GM21717 (cell line): ENCODE measurements at regions not wholly inside any gene's neighbourhood (a gene's known extent, or its start where the extent isn't known, plus 50 kb on each side); places are given as distances from the start of the nearest gene placed in this dataset.

ENCODE experiments used
- ATAC-seq: cut with Tn5 transposase; IDR thresholded peaks from one replicate; pipeline ENCODE4 v1.9.1; 2021; ENCODE audit warnings: mild to moderate bottlenecking, moderate library complexity; ENCODE audit not compliant: unreplicated experiment

DNA sequence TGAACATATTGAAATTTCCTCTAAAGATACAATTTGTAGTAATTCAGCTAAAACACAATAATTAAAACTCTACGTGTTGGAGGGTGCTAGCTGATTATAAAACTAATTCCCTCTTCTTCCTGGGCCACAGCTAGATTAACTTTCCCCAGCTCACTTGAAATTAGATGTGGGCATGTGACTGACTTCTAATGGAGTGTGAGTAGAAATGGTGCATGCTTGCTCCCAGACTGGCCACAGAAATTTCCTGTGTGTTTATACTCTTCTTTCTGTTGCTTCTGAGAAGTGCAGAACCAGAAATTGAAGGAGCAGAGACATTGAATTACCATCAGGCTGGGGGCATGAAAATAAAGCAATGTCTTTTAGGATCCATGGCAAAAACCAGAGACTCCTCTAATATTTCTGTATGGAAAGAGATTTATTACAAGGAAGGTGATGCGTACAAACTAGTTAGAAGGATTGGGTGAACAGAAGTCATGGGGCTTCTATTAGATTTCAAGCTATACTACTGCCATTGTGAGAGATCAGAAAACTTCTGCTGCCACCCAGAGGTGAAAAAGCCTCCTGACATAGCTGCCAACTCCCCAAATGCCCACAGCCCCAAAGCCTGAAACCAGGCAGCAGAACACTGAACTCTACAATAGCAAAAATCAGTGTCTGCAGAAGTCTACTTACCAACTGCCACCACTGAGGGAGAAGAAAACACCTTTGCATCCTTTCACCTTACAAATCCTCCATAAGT lies 379.2 kb upstream of the MIR17HG start:
- ATAC-seq = no peak

- no peak for ATAC-seq
Observed at GRCh38 chr13:90974249-90974975, 373.1 kb upstream of the MIR17HG start.

GRCh38 chr13:90979059-90979458 lies 368.4 kb upstream of the MIR17HG start:
- ATAC-seq = no peak

- no peak for ATAC-seq
Observed at GRCh38 chr13:90984756-90985155, 362.7 kb upstream of the MIR17HG start.

GRCh38 chr13:90995001-90995400 lies 352.5 kb upstream of the MIR17HG start:
- no peak for ATAC-seq

DNA sequence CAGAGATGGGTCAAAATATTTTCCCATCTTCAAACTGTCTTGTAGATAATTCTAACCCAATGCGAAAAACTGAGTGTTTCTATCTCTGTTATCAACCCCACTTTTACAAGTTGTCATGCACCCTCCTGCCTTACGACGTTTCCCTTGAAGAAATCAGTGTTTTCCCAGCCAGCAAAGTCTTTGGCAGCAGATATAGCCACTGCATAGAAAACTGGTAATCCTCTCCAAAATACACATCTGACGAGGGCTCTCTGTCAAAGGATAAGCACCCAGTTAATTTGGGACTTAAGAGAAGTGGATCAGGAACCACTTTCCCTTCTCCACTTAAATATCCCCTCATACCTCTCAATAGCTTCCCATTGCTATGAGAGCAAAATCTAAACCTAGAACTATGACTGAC lies 351.9 kb upstream of the MIR17HG start:
- ATAC-seq = no peak

- ATAC-seq = no peak
Observed at GRCh38 chr13:90997951-90998350, 349.5 kb upstream of the MIR17HG start.

GRCh38 chr13:90999401-90999800 lies 348.1 kb upstream of the MIR17HG start:
- ATAC-seq = no peak

- no peak for ATAC-seq
Observed at GRCh38 chr13:91001371-91001770, 346.1 kb upstream of the MIR17HG start.

DNA sequence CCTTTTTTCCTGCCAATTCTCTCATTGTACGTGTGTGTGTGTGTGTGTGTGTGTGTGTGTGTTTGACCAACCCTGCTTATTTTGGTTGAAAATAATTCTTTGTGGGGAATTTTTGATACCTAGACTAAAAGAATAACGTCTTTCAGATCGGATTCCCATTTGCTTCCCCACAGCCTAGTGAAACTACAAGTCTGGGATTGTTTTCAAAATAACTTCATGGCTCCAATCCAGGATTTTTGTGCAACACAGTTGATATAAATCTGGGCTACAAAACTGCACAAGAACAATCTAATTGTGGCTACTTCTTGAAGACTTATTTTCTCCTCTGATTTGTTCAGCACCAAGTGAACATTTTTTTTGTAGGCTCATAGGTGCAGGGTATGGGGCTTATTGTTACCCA lies 332.8 kb upstream of the MIR17HG start:
- ATAC-seq = no peak

DNA sequence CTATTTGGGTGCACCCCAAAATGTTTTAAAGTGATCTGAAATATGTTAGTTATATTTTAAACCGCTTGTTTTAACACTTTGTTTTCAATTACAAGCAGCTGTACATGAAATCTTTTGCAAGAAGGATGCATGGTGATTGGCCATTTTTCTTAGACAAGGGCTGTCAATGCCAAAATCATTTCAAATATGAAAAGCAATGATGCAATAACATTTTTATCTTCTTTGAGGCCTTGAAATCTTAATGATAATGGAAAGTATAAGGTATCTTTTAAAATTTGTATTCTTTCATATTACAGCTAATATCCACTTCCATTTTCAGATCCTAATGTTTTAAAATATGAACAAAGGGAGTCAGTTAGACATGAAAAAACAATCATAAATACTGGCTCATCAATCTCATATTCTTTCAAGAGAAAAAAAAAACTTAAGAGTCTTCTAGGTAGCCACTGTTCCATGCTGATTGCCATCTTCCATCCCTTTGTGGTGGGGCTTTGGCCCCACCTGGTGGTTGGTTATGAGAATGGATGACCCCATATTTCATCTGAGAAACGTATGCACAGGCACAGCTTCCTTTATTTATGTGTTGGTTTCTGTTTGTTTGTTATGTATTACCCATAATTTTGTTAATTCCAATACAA lies 330.3 kb upstream of the MIR17HG start:
- peak; percentile 99 for ATAC-seq

GRCh38 chr13:91017669-91018053 lies 329.8 kb upstream of the MIR17HG start:
- ATAC-seq = peak; percentile 15

DNA sequence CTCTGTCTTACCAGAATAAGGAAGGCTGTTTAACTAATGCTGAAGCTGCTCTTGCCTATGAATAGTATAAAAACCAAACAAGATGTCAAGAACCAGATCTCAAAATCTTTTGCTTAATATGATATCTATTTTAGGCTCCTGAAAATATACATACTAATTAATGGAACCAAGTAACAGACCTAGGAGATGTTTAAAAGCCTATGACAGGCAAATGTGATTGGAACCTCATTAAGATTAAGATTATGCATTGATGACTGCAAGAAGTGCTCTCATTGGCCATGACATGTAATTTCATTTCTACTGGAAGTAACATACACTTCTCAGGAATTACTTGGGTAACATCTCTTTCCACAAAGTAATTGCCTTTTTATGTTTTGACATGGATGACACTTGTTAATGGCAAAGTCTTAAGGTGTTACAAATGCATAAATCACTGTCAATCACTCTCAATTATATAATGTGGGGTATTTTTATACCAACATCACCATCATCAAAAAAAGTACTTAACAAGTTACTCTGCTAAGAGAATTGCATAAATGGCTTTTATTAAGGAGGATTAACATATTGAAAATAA lies 326.9 kb upstream of the MIR17HG start:
- no peak for ATAC-seq

DNA sequence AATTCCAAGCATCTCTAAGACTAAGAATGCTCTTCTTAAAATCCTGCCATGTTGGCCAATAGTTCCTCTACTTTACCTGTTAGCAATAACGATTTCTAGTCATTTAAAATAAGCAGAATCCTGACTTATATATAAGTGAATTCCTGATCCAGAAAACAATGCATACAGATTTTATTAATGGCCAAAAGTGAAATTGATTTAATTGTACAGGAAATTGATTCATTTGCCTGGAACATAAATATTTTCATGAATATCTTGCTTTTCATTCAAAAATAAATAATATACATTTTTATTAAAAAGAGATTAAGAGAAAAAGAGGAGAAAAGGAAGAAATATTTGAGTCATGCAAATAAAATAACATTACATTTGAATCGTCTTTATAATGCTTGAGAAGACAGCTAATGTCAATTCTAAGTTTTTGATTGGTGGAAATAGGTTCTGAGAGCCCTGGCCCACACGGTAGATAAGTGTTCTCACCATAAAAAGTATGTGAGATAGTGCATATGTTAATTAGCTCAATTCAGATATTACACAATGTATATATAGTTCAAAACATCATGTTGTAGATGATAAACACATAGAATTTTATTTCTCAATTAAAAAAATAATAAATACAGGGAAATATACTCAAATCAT lies 323.2 kb upstream of the MIR17HG start:
- no peak for ATAC-seq

DNA sequence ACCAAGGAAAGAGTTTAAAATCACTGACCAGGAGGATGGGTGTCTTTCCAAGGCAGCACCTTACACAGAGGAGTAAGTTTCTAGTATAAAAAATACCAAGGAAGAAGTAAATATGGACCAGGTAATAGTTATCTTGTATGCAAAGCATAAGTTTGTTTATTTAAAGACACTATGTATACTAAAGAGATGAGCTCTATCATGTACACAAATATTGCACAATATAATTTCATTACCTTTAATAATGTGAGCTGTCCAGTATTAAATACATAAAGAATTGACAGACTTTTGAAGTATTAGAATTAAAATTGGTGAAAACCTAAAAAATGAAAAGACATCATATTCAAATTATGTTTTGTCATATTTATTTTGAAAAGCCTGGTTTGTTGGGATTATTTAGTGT lies 322.0 kb upstream of the MIR17HG start:
- no peak for ATAC-seq

DNA sequence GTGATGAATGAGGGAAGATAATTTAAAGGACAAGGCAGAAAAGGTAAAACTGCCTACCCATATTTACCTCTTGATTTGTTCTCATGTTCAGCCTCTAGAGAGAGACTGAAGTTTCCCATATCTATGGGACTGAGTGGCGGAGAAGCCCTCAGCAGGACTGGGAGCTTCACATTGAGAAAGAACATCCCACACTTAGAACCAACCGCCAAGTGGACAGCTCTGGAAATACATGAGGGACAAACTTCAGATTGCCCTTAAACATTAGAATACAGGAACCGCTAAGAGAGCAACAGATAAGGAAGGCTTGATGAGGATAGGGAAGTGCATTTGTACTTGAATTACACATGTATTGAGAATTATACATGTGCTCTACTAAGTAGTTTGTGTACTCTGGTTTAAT lies 316.0 kb upstream of the MIR17HG start:
- ATAC-seq = no peak

DNA sequence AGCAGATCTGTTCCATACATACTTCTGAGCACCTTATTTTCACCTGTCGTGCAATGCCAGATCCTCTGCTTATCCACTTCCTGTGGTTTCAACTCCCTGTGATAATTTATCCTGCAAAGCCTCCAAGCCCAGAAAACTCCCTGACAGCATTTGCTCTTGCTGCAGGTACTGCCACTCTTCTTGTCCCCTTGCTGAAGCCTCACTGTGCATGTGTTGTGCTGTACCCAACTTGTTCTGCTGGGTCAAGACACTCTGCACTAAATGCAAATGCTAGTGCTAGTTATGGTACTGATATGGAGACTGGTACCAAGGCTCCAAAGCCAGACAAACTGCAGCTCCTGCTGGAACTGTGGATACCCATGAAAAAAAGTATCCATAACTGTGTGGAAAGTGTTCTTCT lies 315.4 kb upstream of the MIR17HG start:
- no peak for ATAC-seq

DNA sequence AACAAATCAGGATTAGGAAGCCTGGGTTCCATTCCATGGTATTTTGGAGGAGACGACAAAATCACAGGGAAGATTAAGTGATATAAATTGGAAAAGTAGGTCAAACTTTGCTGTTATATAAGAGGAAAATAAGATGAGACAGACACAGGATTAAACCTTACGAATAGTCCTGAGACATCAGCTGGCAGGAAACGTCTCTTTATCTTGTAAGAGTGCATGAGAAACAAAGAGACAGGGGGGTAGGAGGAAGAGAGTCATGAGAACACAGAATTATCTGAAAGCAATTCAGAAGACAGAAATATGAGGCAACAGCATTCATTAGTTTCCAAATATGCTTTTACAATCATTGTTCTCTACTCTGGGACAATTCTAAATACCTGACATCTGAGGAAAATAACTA lies 310.6 kb upstream of the MIR17HG start:
- no peak for ATAC-seq

- ATAC-seq = no peak
Observed at GRCh38 chr13:91042870-91043269, 304.6 kb upstream of the MIR17HG start.

DNA sequence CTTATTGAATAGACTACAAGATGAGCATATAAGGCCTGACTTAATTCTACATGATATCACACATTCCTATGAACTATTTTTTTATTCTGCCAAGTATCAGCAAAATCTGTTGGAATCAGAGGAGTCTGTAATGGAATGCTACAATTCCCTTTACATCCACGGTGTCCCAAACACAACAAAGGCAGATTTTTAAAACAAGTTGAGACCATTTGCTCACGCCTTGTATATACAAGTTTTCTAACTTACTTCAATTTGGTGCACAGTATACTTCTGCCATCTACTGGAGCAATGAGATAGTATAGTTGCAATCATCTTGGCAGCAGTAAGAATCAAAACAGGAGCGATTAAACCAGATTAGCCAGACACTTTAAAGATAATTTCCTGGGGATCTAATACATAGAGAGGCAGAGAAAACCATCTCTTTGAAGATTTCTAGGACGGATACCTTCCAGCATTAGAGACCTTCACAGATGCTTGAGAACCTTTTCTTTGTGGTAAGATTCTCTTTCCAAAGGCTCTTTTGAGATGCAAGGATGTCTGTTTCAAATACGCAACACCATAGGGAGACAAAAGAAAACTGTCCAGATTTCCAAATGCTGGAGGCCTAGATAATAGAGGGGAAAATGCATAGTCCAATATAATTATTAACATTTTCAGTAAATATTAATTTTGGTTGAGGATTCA lies 302.0 kb upstream of the MIR17HG start:
- no peak for ATAC-seq
